ENCODE measurements at regions not wholly inside any gene's neighbourhood (a gene's known extent, or its start where the extent isn't known, plus 50 kb on each side); places are given as distances from the start of the nearest gene placed in this dataset.

DNA sequence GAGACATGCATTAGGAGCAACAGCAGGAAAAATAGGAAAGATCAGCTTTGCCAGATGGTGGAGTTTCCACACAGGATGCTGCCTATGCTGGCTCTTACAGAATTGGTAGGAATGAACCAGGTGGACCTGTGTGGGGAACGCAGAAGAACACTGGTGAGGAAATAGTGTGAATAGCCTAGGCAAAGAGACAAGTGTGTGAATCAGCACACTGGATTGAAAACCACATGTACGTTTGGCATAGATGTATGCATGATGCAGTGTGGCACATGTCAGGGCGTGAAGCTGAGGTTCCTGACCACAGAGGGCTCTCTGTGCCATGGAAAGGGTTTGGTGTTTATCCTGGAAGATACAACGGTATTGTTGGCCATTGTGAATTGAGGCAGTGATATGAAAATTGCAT is 156.5 kb upstream of the SLC10A2 start:
- H3K27ac Mint-ChIP-seq = peak overlapping the region in 1 of 6 donors; percentile 72
- no peak for ATAC-seq (ENCODE audit: low read depth in 2 of 2)

DNA sequence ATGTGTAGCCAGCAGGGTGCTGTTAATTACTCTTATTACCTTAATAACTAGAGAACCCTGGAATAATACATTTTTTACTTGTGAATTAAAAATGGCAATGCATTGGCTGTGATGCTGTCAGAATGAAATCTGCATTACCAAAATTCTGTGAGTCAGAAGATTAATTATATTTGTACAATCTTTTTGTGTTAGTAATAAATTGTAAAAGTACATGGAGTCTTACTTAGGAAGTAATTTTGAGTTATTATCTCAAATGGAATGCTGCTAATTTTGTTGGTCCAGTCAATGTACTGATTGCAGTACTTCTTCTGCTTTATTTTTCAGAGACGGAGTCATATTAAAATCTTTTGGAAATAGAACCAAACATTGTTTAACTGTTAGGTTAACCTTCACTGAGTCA is 152.0 kb upstream of the SLC10A2 start:
- peaks cover 0 to 14% (median 6%) of the 10 kb centered on the region in 3 donors for H3K27me3 Mint-ChIP-seq
- no peak overlapping the region for H3K4me3 Mint-ChIP-seq
- no peaks in the 10 kb centered on the region for H3K4me1 Mint-ChIP-seq
- no peak overlapping the region for H3K27ac Mint-ChIP-seq
- no peaks in the 10 kb centered on the region for H3K36me3 Mint-ChIP-seq
- ATAC-seq (ENCODE audit: low read depth in 2 of 2) = no peak
- H3K9me3 Mint-ChIP-seq = peaks cover 0 to 9% (median 0%) of the 10 kb centered on the region in 7 donors
- DNase-seq = no peak

More for the DNA sequence above, 156.5 kb upstream of the SLC10A2 start:
- DNase-seq = no peak
- H3K27me3 Mint-ChIP-seq = no peaks in the 10 kb centered on the region
- peaks cover 0 to 4% (median 0%) of the 10 kb centered on the region in 7 donors for H3K9me3 Mint-ChIP-seq
- H3K4me3 Mint-ChIP-seq = no peak overlapping the region
- no peaks in the 10 kb centered on the region for H3K36me3 Mint-ChIP-seq
- no peaks in the 10 kb centered on the region for H3K4me1 Mint-ChIP-seq

DNA sequence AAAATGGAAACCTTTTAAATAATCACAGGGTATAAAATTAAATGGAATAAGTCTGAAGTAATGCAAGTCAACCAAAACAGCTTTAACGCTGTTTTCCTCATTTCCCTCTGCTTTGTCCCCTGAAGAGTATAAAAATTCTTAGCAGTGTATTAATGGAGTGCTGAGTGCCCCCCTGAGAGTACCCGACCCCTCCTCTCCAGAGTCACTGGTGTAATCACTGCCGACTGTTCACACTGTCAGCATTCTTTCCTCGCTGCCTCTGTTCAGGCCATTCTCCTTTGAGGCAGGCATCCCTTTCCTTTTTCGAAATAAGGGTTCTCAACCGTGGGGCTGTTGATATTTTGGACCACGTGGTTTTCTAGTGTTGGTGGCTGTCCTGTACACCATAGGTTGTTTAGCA is 146.9 kb upstream of the SLC10A2 start:
- peaks cover 0 to 4% (median 2%) of the 10 kb centered on the region in 7 donors for H3K9me3 Mint-ChIP-seq
- H3K27ac Mint-ChIP-seq = no peak overlapping the region
- no peak overlapping the region for H3K4me3 Mint-ChIP-seq
- no peak for ATAC-seq (ENCODE audit: low read depth in 2 of 2)
- H3K27me3 Mint-ChIP-seq = peaks cover 5 to 16% (median 6%) of the 10 kb centered on the region in 3 donors
- H3K36me3 Mint-ChIP-seq = no peaks in the 10 kb centered on the region
- no peaks in the 10 kb centered on the region for H3K4me1 Mint-ChIP-seq
- DNase-seq = no peak

DNA sequence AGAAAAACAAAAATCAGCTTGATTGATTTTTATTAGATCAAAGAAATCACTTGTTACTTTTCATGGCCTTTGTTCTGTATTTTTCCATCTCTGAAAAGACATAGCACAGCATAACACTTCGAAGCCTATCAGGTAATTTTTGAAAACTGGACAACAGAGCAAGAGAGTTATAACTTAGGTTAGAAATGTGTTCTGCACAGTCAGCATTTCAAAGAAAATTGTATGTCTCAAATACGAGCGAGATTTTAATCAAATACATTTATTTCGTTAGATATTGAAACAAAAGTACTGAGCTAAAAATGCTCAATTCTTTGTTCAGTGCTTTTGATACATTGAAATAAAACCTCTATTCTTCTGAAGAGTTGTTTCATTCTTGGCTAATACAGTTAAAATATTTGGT is 144.1 kb upstream of the SLC10A2 start:
- Mint-ChIP-seq H3K27me3 (peaks cover 3 to 7% (median 5%) of the 10 kb centered on the region in 3 donors), H3K4me1 (no peaks in the 10 kb centered on the region), H3K4me3 (no peak overlapping the region)

DNA sequence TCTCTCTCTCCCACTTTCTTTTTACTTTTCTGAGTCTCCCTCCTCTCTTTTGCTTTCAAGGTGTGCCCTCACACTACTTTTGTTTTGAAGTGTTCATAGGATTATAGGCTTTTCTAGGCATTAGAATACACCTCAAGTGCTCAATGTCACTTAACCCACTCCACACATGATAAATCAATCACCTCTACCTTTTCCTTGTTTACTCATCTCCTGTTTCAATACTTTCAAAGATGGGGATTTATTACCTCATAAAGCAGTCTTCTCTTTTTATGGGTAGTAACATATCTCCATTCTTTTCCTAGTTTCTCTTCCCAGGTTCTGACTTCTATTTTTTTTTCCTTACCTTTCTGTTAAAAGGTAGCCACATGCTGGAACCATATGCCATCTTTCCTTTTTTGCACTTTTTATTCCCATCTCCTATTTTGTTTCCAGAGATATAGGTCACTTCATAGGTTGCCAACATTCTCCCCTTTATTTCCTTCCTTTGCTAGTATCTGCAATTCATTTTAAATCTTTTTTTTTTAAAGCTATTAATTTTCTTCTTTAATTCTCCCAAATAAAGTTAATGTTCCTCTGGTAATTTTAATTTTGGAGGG is 137.6 kb upstream of the SLC10A2 start:
- Mint-ChIP-seq H3K27ac (no peak overlapping the region), H3K27me3 (peaks cover 0 to 6% (median 0%) of the 10 kb centered on the region in 3 donors), H3K4me3 (no peak overlapping the region), H3K4me1 (no peaks in the 10 kb centered on the region), H3K9me3 (peaks cover 5 to 17% (median 7%) of the 10 kb centered on the region in 7 donors), H3K36me3 (peaks cover 0 to 6% of the 10 kb centered on the region in 2 donors)
- ATAC-seq (ENCODE audit: low read depth in 2 of 2) (no peak), DNase-seq (no peak)

More for the DNA sequence above, 144.1 kb upstream of the SLC10A2 start:
- H3K27ac Mint-ChIP-seq = no peak overlapping the region
- H3K9me3 Mint-ChIP-seq = peaks cover 0 to 4% (median 0%) of the 10 kb centered on the region in 7 donors
- no peak for DNase-seq
- H3K36me3 Mint-ChIP-seq = no peaks in the 10 kb centered on the region
- no peak for ATAC-seq (ENCODE audit: low read depth in 2 of 2)

DNA sequence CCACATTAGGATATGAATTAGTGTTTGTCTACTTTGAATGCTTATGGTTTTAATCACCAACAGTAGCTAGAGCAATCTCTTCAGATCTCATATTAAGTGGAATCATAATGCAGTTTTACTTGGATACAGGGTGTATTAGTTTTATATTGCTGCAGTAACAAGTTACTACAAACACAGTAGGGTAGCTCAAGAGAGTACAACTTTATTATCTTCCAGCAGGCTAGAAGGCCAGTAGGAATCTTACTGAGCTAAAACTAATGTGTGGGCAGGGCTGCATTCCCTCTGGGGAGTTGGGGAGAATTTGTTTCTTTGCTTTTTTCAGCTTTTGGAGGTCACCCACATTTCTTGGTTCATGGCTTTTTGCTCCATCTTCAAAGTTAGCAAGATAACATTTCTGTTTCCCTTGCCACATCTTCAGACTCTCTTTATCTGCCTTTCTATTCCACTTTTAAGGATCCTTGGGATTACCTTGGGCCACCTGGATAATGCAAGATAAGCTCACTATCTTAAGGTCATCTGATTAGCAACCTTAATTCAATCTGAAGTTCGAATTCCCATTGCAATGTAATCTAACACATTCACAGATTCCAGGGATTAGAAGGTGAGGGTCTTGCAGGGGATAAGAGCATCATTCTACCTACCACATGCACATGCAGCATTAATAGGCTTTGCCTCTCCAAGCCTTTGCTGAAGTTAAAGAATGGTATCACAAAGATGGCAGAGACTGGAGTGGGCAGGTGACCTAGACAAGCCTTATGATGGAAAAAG is 134.1 kb upstream of the SLC10A2 start:
- no peak for DNase-seq
- Mint-ChIP-seq H3K36me3 (peaks cover 0 to 7% of the 10 kb centered on the region in 2 donors), H3K27ac (no peak overlapping the region), H3K27me3 (peaks cover 0 to 6% (median 0%) of the 10 kb centered on the region in 3 donors), H3K4me1 (no peaks in the 10 kb centered on the region), H3K9me3 (peaks cover 5 to 22% (median 7%) of the 10 kb centered on the region in 7 donors), H3K4me3 (no peak overlapping the region)
- ATAC-seq (ENCODE audit: low read depth in 2 of 2) = no peak

DNA sequence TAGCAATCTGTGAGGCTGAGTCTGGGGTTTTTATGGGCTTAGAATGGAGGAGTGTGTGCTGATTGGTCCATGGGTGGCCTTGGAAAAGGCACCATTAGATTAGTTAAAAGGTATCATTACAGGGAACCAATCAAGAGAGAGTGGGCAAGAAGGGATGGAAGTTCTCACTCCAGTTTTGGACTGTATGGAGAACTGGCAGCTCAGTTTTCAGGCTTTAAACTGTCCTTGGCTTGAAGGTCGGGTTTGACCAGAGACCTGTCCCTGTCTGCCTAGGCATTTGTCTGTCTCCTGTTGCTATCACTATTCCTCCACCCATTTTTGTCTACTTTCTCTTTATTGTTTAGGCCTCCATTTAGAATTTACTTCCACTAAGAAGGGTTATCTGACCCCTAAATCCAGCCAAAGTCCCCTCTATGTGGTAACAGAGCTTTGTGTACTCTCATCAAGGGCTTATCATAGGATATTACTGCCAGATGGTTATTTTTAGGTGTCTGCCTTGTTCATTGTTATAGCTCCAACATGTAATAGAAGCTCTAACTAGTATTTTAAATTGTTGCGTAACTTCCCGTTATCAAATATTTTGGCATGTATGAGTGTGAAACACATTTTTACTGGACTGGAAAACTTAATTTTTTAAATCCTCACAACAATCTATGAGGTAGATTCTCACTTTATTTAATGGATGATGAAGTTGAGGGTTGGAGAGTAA is 133.3 kb upstream of the SLC10A2 start:
- H3K4me3 Mint-ChIP-seq = no peak overlapping the region
- H3K27ac Mint-ChIP-seq = no peak overlapping the region
- H3K27me3 Mint-ChIP-seq = peaks cover 0 to 6% (median 0%) of the 10 kb centered on the region in 3 donors
- peaks cover 5 to 22% (median 7%) of the 10 kb centered on the region in 7 donors for H3K9me3 Mint-ChIP-seq
- ATAC-seq (ENCODE audit: low read depth in 2 of 2) = no peak
- DNase-seq = no peak
- H3K4me1 Mint-ChIP-seq = no peaks in the 10 kb centered on the region
- H3K36me3 Mint-ChIP-seq = peaks cover 0 to 7% of the 10 kb centered on the region in 2 donors

DNA sequence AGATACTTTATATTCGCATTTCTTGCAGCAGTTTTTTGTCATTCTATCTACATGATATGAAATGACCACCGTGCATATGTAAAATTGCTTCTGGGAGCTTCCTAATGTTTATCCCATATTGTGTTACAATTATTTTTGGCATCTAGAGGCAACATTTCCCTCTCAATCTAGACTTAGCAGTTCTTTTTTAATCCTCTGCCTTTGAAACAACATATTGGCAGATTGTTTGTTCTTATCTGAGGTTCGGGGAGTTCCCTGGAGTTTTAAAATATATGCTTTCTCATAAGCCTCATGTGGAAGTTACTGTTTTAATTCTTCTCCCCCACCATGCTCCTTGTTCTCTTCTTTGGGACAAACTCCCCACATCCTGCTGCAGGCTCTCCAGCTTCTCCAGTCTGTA is 130.1 kb upstream of the SLC10A2 start:
- DNase-seq (no peak), ATAC-seq (ENCODE audit: low read depth in 2 of 2) (no peak)
- Mint-ChIP-seq H3K27ac (no peak overlapping the region), H3K27me3 (peaks cover 0 to 6% (median 0%) of the 10 kb centered on the region in 3 donors), H3K9me3 (peaks cover 5 to 22% (median 7%) of the 10 kb centered on the region in 7 donors), H3K4me1 (no peaks in the 10 kb centered on the region), H3K4me3 (no peak overlapping the region), H3K36me3 (peaks cover 0 to 7% of the 10 kb centered on the region in 2 donors)

DNA sequence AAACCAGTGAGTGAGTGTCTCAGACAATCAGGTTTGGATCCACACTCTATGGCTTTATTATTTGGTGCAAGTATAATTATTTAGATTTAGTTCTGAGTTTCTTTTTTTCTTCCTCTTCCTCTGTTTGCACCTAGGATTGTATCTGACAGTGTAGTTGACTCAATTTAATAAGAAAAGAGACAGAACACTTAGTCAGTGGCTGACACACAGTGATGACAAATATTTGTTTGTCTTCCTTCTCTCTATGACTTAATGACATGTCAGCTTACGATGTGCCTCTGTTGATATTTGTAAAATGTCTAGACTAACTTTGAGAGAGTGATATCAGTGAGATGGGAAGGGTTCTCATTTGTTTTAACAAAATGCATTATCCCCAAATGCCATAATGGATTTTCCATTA is 129.5 kb upstream of the SLC10A2 start:
- H3K4me3 Mint-ChIP-seq = no peak overlapping the region
- DNase-seq = no peak
- H3K27ac Mint-ChIP-seq = no peak overlapping the region
- H3K27me3 Mint-ChIP-seq = peaks cover 0 to 6% (median 0%) of the 10 kb centered on the region in 3 donors
- H3K36me3 Mint-ChIP-seq = peaks cover 0 to 7% of the 10 kb centered on the region in 2 donors
- ATAC-seq (ENCODE audit: low read depth in 2 of 2) = no peak
- H3K4me1 Mint-ChIP-seq = no peaks in the 10 kb centered on the region
- H3K9me3 Mint-ChIP-seq = peaks cover 5 to 22% (median 7%) of the 10 kb centered on the region in 7 donors

DNA sequence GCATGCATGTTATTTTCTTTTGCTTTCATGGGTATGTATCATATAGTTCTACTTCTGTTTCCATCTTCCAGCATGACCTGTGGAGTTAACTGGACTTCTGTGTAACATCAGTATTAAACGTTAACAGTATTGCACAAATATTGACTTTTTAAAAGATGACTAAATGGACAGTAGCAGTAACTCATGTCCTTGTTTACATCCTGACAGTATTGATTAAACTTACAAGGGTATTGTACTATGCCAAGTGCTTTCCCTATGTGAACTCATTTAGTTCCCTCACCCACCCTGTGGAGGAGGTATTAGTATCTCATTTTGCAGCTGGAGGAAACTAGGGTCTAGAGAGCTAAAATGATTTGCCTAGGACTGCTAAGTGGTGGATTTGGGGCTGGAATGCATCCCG is 128.7 kb upstream of the SLC10A2 start:
- H3K9me3 Mint-ChIP-seq = peaks cover 5 to 17% (median 7%) of the 10 kb centered on the region in 7 donors
- DNase-seq (no peak), ATAC-seq (ENCODE audit: low read depth in 2 of 2) (no peak)
- no peak overlapping the region for H3K27ac Mint-ChIP-seq
- H3K27me3 Mint-ChIP-seq = peaks cover 0 to 6% (median 0%) of the 10 kb centered on the region in 3 donors
- no peaks in the 10 kb centered on the region for H3K4me1 Mint-ChIP-seq
- no peak overlapping the region for H3K4me3 Mint-ChIP-seq
- H3K36me3 Mint-ChIP-seq = peaks cover 0 to 7% of the 10 kb centered on the region in 2 donors

DNA sequence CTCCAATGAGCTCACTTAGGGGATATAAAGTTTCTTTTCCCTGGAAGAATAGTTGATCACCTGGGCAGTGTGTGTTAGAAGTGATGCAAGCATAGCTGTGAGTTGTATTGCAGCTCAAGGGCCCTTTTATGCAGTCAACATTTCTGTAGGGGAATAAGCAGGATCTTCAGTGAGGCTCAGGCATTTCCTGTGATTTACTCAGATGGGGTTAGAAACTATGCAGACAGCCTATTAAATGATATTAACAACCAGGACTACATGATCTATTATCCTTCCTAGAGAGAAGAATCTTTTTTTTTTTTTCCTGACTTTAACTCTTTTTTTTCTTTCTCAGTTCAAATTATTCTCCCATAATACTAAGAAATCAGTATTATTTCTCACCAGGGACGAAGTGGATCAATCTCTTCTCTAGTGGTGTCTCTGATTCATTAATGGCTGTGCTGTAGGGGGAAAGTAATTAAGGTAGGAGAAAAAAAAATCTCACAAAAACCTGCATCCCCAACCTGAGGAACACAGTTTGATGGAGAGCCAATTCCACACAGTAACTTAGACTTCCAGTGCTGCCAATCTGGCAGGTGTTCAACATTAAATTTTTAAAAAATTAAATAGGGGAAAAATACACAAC is 126.4 kb upstream of the SLC10A2 start:
- peaks cover 0 to 6% (median 0%) of the 10 kb centered on the region in 3 donors for H3K27me3 Mint-ChIP-seq
- no peaks in the 10 kb centered on the region for H3K9me3 Mint-ChIP-seq
- DNase-seq = no peak
- no peak overlapping the region for H3K27ac Mint-ChIP-seq
- no peaks in the 10 kb centered on the region for H3K36me3 Mint-ChIP-seq
- no peak overlapping the region for H3K4me3 Mint-ChIP-seq
- H3K4me1 Mint-ChIP-seq = no peaks in the 10 kb centered on the region
- no peak for ATAC-seq (ENCODE audit: low read depth in 2 of 2)

DNA sequence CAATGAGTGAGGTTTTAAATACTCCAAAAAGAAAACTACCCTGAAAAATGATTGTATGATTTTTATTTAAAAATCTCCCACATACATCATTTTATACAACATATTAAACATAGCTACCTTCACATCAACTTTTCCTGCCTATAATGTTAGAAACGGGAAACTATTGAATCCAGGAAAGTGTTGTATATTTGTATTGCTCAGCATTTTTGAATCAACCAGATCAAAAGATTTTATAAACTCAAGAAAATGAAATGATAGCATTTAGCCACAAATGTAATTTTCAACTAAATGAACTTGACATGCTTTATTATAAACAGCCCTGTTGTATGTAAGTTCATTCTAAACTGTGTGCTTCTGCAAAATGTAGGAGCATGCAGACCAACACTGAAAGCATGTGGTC is 124.6 kb upstream of the SLC10A2 start:
- H3K9me3 Mint-ChIP-seq = no peaks in the 10 kb centered on the region
- H3K27ac Mint-ChIP-seq = no peak overlapping the region
- DNase-seq (no peak), ATAC-seq (ENCODE audit: low read depth in 2 of 2) (no peak)
- H3K36me3 Mint-ChIP-seq = no peaks in the 10 kb centered on the region
- peaks cover 0 to 6% (median 0%) of the 10 kb centered on the region in 3 donors for H3K27me3 Mint-ChIP-seq
- H3K4me1 Mint-ChIP-seq = no peaks in the 10 kb centered on the region
- no peak overlapping the region for H3K4me3 Mint-ChIP-seq

DNA sequence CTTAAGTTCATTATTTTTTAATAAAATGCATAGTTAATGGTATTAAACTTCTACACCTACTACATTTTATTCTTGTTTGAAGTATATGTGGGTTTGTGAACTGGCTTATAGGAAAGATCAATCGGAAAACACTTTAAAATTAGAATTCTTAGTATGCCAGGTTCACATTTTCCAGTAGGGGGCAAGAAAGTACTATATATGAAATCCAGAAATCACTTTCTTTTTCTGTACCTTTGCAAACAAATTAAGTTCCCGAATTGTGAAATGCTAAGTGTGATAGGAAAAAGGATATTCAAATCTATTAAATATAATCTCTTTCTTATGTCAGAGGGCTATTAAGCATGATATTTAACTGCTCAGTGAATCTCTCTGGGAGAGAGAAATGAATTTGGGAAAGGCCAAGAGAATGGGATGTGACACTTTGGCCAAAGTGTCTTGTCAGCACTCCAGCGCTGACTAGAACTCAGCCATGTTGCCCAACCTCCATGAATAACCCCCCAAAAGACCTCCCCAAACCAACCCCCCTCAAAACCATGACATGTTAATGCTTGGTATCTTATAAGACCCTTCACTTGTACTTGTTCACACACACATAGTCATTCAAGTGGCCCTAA is 122.6 kb upstream of the SLC10A2 start:
- ATAC-seq (ENCODE audit: low read depth in 2 of 2) = no peak
- no peaks in the 10 kb centered on the region for H3K4me1 Mint-ChIP-seq
- no peak overlapping the region for H3K4me3 Mint-ChIP-seq
- H3K27ac Mint-ChIP-seq = no peak overlapping the region
- no peaks in the 10 kb centered on the region for H3K9me3 Mint-ChIP-seq
- peaks cover 0 to 6% (median 0%) of the 10 kb centered on the region in 3 donors for H3K27me3 Mint-ChIP-seq
- no peak for DNase-seq
- H3K36me3 Mint-ChIP-seq = no peaks in the 10 kb centered on the region

Measured in naive B cell (primary cell).